PFSK-1 (cell line): ENCODE measurements at regions not wholly inside any gene's neighbourhood (a gene's known extent, or its start where the extent isn't known, plus 50 kb on each side); places are given as distances from the start of the nearest gene placed in this dataset.

Experiments used
- FOXP2 ChIP-seq: optimal IDR thresholded peaks from 2 replicates; pipeline ENCODE3; 2011; ENCODE audit warnings: borderline replicate concordance, control low read depth, inconsistent platforms; ENCODE audit not compliant: insufficient read depth; ENCODE audit errors: extremely low read length, extremely low read depth
- POLR2AphosphoS5 ChIP-seq: IDR thresholded peaks from 2 replicates; pipeline ENCODE4 v1.6.1; 2012; ENCODE audit warnings: low read depth, mild to moderate bottlenecking, control low read depth, low read length, moderate library complexity
- REST ChIP-seq, 2 experiments: IDR thresholded peaks; 2 replicates each; pipeline versions ENCODE4 v1.6.1 to v1.8.0; 2011 to 2012; ENCODE audit warnings: low read depth in 2 of 2, low read length in 2 of 2, control low read depth in 1 of 2, inconsistent platforms in 1 of 2, mild to moderate bottlenecking in 1 of 2, moderate library complexity in 1 of 2; ENCODE audit not compliant: insufficient read depth in 1 of 2
- SIN3A ChIP-seq: IDR thresholded peaks from 2 replicates; pipeline ENCODE4 v1.6.1; 2012; ENCODE audit warnings: mild to moderate bottlenecking, low read length, moderate library complexity, borderline replicate concordance; ENCODE audit not compliant: insufficient read depth
- TAF1 ChIP-seq: IDR thresholded peaks from 2 replicates; pipeline ENCODE4 v1.6.1; 2012; ENCODE audit warnings: low read length, control low read depth, borderline replicate concordance; ENCODE audit not compliant: insufficient read depth

GRCh38 chrX:13266641-13267345 is 53.1 kb downstream of the ATXN3L start:
- TF ChIP-seq TAF1 (no peak), FOXP2 (no peak), SIN3A (no peak), REST (IDR thresholded peaks at IDR 0.05; ENCODE audit: insufficient read depth in 1 of 2, low read depth in 2 of 2, low read length in 2 of 2) (no peak), POLR2AphosphoS5 (no peak)

- no peak for TF ChIP-seq REST (IDR thresholded peaks at IDR 0.05; ENCODE audit: insufficient read depth in 1 of 2, low read depth in 2 of 2, low read length in 2 of 2)
These were observed 54.2 kb downstream of the ATXN3L start for GRCh38 chrX:13265549-13266132.

GRCh38 chrX:13265111-13265510 is 54.7 kb downstream of the ATXN3L start:
- TF ChIP-seq REST (IDR thresholded peaks at IDR 0.05; ENCODE audit: insufficient read depth in 1 of 2, low read depth in 2 of 2, low read length in 2 of 2) = no peak
- TF ChIP-seq SIN3A = no peak
- no peak for TF ChIP-seq FOXP2
- TF ChIP-seq TAF1 = no peak
- TF ChIP-seq POLR2AphosphoS5 = no peak

- TF ChIP-seq TAF1 = no peak
- TF ChIP-seq FOXP2 = no peak
These were observed 56.1 kb downstream of the ATXN3L start for GRCh38 chrX:13263560-13264251.

- TF ChIP-seq TAF1 = no peak
- TF ChIP-seq SIN3A = no peak
- TF ChIP-seq FOXP2 = no peak
- TF ChIP-seq REST (IDR thresholded peaks at IDR 0.05; ENCODE audit: insufficient read depth in 1 of 2, low read depth in 2 of 2, low read length in 2 of 2) = no peak
- no peak for TF ChIP-seq POLR2AphosphoS5
These were observed 58.5 kb downstream of the ATXN3L start for GRCh38 chrX:13261348-13261747.
